Thoracic aorta (tissue), 2 donors: ENCODE measurements at regions not wholly inside any gene's neighbourhood (a gene's known extent, or its start where the extent isn't known, plus 50 kb on each side); places are given as distances from the start of the nearest gene placed in this dataset.

Source experiments
- ATAC-seq: fragments of 150-250 bp; one replicate; pipeline ENCODE4 v1.8.0; 2017; ENCODE audit warnings: low read depth; ENCODE audit not compliant: insufficient number of reproducible peaks, low FRiP score
- DNase-seq: peaks from one replicate; pipeline ENCODE4 v3.0.0-alpha.2; 2020; ENCODE audit warnings: low spot score
- H3K27ac ChIP-seq, 2 donors: fragments of 200-600 bp; sonication (generic); 1 replicate in 1 of 2; 2 replicates in 1 of 2; pipeline ENCODE4 v1.5.1; 2016; ENCODE audit warnings: mild to moderate bottlenecking in 2 of 2, moderate library complexity in 2 of 2
- H3K27me3 ChIP-seq: fragments of 200-600 bp; sonication (generic); replicated peaks from 2 replicates; pipeline ENCODE4 v1.6.0; 2016; ENCODE audit warnings: mild to moderate bottlenecking; ENCODE audit not compliant: insufficient read depth
- H3K36me3 ChIP-seq: fragments of 200-600 bp; sonication (generic); one replicate; pipeline ENCODE4 v1.5.1; 2016
- H3K4me1 ChIP-seq, 2 donors: fragments of 200-600 bp; sonication (generic); 1 replicate in 1 of 2; 2 replicates in 1 of 2; pipeline versions ENCODE4 v1.5.1 to v1.6.0; 2016; ENCODE audit warnings: low read depth in 2 of 2, mild to moderate bottlenecking in 1 of 2; ENCODE audit not compliant: control insufficient read depth in 1 of 2
- H3K4me3 ChIP-seq: fragments of 200-600 bp; sonication (generic); 2 replicates; pipeline ENCODE4 v1.5.1; 2016; ENCODE audit warnings: mild to moderate bottlenecking
- H3K9me3 ChIP-seq: fragments of 200-600 bp; sonication (generic); 2 replicates; pipeline ENCODE4 v1.5.1; 2016
- TF ChIP-seq, protein P1 (sequence below): fragments of 200-600 bp; sonication (generic); IDR thresholded peaks from one replicate; pipeline ENCODE4 v1.5.1; 2019; ENCODE audit warnings: antibody characterized with exemption

DNA sequence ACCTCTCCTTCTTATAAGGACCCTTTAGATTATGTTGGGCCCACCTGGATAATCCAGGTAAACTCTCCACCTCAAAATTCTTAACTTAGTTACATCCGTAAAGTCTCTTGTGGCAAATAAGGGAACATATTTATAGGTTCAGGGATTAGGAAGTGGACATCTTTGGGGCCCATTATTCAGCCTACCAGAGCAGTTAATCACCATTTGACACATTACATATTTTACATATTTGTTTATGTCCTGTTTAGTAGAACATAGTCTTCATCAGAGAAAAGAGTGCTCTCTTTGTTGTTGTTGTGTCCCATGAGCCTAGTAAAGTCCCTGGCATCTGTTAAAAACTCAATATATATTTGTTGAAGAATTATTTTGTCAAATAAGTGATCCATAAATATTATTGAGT, 134.0 kb upstream of the SPATS2L start:
- no peak overlapping the region for H3K27ac ChIP-seq

DNA sequence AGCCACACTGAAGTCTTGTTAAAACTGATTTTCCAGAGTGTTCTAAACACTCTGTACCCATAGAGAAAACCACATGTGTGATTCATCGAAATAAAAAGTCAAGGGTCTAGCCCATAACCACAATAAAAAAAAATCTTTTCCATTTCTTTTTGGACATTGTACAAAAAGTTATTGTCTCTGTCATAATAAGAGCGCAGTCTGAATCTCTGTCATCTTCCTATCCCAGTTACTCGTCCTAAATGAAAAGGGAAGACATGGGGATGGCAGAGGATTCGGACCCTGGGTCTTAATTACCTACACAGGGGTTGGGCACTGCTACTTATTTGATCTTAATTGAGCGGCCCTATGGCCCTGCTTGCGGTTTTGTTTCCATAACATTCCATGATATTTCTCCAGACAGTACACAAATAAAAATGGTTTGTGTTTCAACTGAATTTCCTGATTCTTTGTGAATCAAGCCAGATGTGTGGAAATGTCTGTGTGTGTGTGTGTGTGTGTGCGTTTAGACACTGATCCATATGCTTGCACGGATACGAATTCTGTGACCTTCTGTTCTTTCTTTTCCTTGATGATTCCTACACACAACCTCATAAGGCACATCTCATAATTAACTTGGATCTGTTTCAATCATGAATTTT, 133.4 kb upstream of the SPATS2L start:
- no peaks in the 10 kb centered on the region for H3K27me3 ChIP-seq
- TF ChIP-seq, protein P1, sequence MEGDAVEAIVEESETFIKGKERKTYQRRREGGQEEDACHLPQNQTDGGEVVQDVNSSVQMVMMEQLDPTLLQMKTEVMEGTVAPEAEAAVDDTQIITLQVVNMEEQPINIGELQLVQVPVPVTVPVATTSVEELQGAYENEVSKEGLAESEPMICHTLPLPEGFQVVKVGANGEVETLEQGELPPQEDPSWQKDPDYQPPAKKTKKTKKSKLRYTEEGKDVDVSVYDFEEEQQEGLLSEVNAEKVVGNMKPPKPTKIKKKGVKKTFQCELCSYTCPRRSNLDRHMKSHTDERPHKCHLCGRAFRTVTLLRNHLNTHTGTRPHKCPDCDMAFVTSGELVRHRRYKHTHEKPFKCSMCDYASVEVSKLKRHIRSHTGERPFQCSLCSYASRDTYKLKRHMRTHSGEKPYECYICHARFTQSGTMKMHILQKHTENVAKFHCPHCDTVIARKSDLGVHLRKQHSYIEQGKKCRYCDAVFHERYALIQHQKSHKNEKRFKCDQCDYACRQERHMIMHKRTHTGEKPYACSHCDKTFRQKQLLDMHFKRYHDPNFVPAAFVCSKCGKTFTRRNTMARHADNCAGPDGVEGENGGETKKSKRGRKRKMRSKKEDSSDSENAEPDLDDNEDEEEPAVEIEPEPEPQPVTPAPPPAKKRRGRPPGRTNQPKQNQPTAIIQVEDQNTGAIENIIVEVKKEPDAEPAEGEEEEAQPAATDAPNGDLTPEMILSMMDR, result no peak
- H3K4me1 ChIP-seq, result peaks cover 0 to 11% of the 10 kb centered on the region in 2 donors
- no peaks in the 10 kb centered on the region for H3K9me3 ChIP-seq
- DNase-seq, result no peak
- H3K36me3 ChIP-seq, result no peaks in the 10 kb centered on the region
- H3K27ac ChIP-seq, result no peak overlapping the region
- no peak overlapping the region for H3K4me3 ChIP-seq
- ATAC-seq, result no peak

More for the DNA sequence above, 134.0 kb upstream of the SPATS2L start:
- no peaks in the 10 kb centered on the region for H3K36me3 ChIP-seq
- H3K27me3 ChIP-seq, result no peaks in the 10 kb centered on the region
- no peaks in the 10 kb centered on the region for H3K9me3 ChIP-seq
- peaks cover 0 to 5% of the 10 kb centered on the region in 2 donors for H3K4me1 ChIP-seq
- DNase-seq, result no peak
- no peak for ATAC-seq
- TF ChIP-seq, protein P1, result no peak
- H3K4me3 ChIP-seq, result no peak overlapping the region

DNA sequence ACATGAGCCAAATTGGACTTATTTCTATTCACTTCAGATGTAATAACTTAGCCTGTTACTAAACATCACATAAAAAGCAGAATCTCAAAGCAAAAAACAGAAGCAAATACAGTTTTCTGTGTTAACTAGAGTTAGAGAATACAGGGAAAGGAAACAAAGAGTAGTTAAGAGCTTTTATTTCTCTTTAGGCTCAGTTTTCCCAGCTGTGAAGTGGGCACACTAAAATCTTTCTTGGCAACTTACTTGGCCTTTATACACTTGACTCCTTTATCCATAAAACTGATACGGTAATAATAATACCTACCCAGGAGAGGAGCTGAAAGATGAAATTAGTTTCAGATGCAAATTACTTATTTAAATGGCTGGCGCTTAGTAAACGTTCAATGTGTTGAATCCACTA, 132.8 kb upstream of the SPATS2L start:
- ATAC-seq (no peak), DNase-seq (no peak)
- Histone ChIP-seq H3K4me3 (no peak overlapping the region), H3K27ac (no peak overlapping the region), H3K4me1 (peaks cover 0 to 13% of the 10 kb centered on the region in 2 donors), H3K27me3 (no peaks in the 10 kb centered on the region), H3K36me3 (no peaks in the 10 kb centered on the region), H3K9me3 (no peaks in the 10 kb centered on the region)
- TF ChIP-seq, protein P1, result no peak

DNA sequence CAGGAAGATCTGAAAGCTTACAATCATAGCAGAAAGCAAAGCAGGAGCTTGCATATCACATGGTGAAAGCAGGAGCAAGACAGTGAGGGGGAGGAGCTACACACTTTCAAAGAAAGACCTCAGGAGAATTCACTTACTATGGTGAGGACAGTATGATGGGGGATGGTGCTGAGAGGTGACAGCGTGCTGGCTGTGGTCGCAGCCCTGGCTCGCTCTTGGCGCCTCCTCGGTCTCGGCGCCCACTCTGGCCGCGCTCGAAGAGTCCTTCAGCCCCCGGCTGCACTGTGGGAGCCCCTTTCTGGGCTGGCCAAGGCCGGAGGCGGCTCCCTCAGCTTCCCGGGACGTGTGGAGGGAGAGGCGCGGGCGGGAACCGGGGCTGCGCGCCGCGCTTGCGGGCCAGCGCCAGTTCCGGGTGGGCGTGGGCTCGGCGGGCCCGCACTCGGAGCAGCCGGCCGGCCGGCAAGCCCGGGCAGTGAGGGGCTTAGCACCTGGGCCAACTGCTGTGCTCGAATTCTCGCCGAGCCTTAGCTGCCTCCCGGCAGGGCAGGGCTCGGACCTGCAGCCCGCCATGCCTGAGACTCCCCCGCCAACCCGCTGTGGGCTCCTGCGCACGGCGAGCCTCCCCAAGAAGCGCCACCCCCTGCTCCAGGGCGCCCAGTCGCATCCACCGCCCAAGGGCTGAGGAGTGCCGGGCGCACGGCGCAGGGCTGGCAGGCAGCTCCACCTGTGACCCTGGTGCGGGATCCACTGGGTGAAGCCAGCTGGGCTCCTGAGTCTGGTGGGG, 131.9 kb upstream of the SPATS2L start:
- Histone ChIP-seq H3K27me3 (no peaks in the 10 kb centered on the region), H3K9me3 (no peaks in the 10 kb centered on the region), H3K4me1 (peaks cover 0 to 13% of the 10 kb centered on the region in 2 donors), H3K27ac (no peak overlapping the region), H3K36me3 (no peaks in the 10 kb centered on the region), H3K4me3 (no peak overlapping the region)
- DNase-seq, result no peak
- ATAC-seq, result no peak
- TF ChIP-seq, protein P1, result no peak
